SJCRH30 (cell line): ENCODE measurements at regions not wholly inside any gene's neighbourhood (a gene's known extent, or its start where the extent isn't known, plus 50 kb on each side); places are given as distances from the start of the nearest gene placed in this dataset.
A peak's percentile ranks its signal among the peaks of the same experiment; 100 is the strongest.
"Not testable (repeated sequence)": the region's sequence is repeated elsewhere in the genome, so short reads cannot be mapped to it uniquely, and the experiment has no call there.

ENCODE experiments used
- DNase-seq, 2 experiments: peaks; one replicate each; pipeline ENCODE4 v3.0.0-alpha.2; 2015 to 2020
- H3K27ac ChIP-seq: fragments of 250-450 bp; sonication (Bioruptor Pico); 2 replicates; pipeline ENCODE4 v1.5.1; 2020; ENCODE audit warnings: mild to moderate bottlenecking, moderate library complexity
- H3K27me3 ChIP-seq: fragments of 250-450 bp; sonication (Bioruptor Pico); 2 replicates; pipeline ENCODE4 v1.5.1; 2020; ENCODE audit warnings: mild to moderate bottlenecking, moderate library complexity
- H3K36me3 ChIP-seq: fragments of 250-450 bp; sonication (Bioruptor Pico); 2 replicates; pipeline ENCODE4 v1.5.1; 2020; ENCODE audit warnings: mild to moderate bottlenecking, moderate library complexity
- H3K4me1 ChIP-seq: fragments of 250-450 bp; sonication (Bioruptor Pico); 2 replicates; pipeline ENCODE4 v1.5.1; 2020; ENCODE audit warnings: mild to moderate bottlenecking, moderate library complexity
- H3K4me3 ChIP-seq: fragments of 250-450 bp; sonication (Bioruptor Pico); 2 replicates; pipeline ENCODE4 v1.5.1; 2020; ENCODE audit warnings: mild to moderate bottlenecking, moderate library complexity
- H3K9me3 ChIP-seq: fragments of 250-450 bp; sonication (Bioruptor Pico); replicated peaks from 2 replicates; pipeline ENCODE4 v1.5.1; 2020; ENCODE audit warnings: mild to moderate bottlenecking, moderate library complexity

GRCh38 chr16:26395700-26396099 is 671.0 kb upstream of the C16orf82 start:
- H3K36me3 ChIP-seq = no peaks in the 10 kb centered on the region
- no peak overlapping the region for H3K27ac ChIP-seq
- H3K9me3 ChIP-seq = no peaks in the 10 kb centered on the region
- no peaks in the 10 kb centered on the region for H3K4me1 ChIP-seq
- no peaks in the 10 kb centered on the region for H3K27me3 ChIP-seq
- DNase-seq = no peak
- H3K4me3 ChIP-seq = no peak overlapping the region

- H3K4me1 ChIP-seq = no peaks in the 10 kb centered on the region
- H3K9me3 ChIP-seq = no peaks in the 10 kb centered on the region
- no peaks in the 10 kb centered on the region for H3K27me3 ChIP-seq
- no peaks in the 10 kb centered on the region for H3K36me3 ChIP-seq
- H3K4me3 ChIP-seq = no peak overlapping the region
- no peak overlapping the region for H3K27ac ChIP-seq
- DNase-seq = peak in 1 of 2 experiments; percentile 13
These were observed 670.1 kb upstream of the C16orf82 start for GRCh38 chr16:26396511-26397235.

GRCh38 chr16:26413780-26414179 is 652.9 kb upstream of the C16orf82 start:
- Histone ChIP-seq H3K27ac (no peak overlapping the region), H3K27me3 (no peaks in the 10 kb centered on the region), H3K9me3 (no peaks in the 10 kb centered on the region), H3K36me3 (no peaks in the 10 kb centered on the region), H3K4me3 (no peak overlapping the region), H3K4me1 (no peaks in the 10 kb centered on the region)
- DNase-seq = no peak

- not testable (repeated sequence) for H3K4me3 ChIP-seq, H3K4me1 ChIP-seq, H3K36me3 ChIP-seq, DNase-seq, H3K27ac ChIP-seq, H3K27me3 ChIP-seq, H3K9me3 ChIP-seq
These were observed 647.3 kb upstream of the C16orf82 start for GRCh38 chr16:26419458-26419857.

GRCh38 chr16:26430618-26431017 is 636.1 kb upstream of the C16orf82 start:
- no peak for DNase-seq
- no peaks in the 10 kb centered on the region for H3K4me1 ChIP-seq
- H3K9me3 ChIP-seq = no peaks in the 10 kb centered on the region
- no peak overlapping the region for H3K27ac ChIP-seq
- H3K4me3 ChIP-seq = no peak overlapping the region
- no peaks in the 10 kb centered on the region for H3K27me3 ChIP-seq
- no peaks in the 10 kb centered on the region for H3K36me3 ChIP-seq

- no peaks in the 10 kb centered on the region for H3K27me3 ChIP-seq
- no peaks in the 10 kb centered on the region for H3K4me1 ChIP-seq
- no peaks in the 10 kb centered on the region for H3K9me3 ChIP-seq
- no peak overlapping the region for H3K27ac ChIP-seq
- H3K4me3 ChIP-seq = no peak overlapping the region
- no peak for DNase-seq
- H3K36me3 ChIP-seq = no peaks in the 10 kb centered on the region
These were observed 632.9 kb upstream of the C16orf82 start for GRCh38 chr16:26433807-26434206.

- Histone ChIP-seq H3K4me1 (no peaks in the 10 kb centered on the region), H3K4me3 (no peak overlapping the region), H3K27ac (no peak overlapping the region), H3K36me3 (no peaks in the 10 kb centered on the region), H3K27me3 (no peaks in the 10 kb centered on the region), H3K9me3 (no peaks in the 10 kb centered on the region)
- no peak for DNase-seq
These were observed 625.5 kb upstream of the C16orf82 start for GRCh38 chr16:26441178-26441577.

GRCh38 chr16:26442321-26442720 is 624.4 kb upstream of the C16orf82 start:
- DNase-seq = no peak
- Histone ChIP-seq H3K27me3 (no peaks in the 10 kb centered on the region), H3K27ac (no peak overlapping the region), H3K9me3 (no peaks in the 10 kb centered on the region), H3K4me3 (no peak overlapping the region), H3K4me1 (no peaks in the 10 kb centered on the region), H3K36me3 (no peaks in the 10 kb centered on the region)

GRCh38 chr16:26447570-26447969 is 619.2 kb upstream of the C16orf82 start:
- Histone ChIP-seq H3K4me1 (no peaks in the 10 kb centered on the region), H3K27ac (no peak overlapping the region), H3K36me3 (no peaks in the 10 kb centered on the region), H3K27me3 (no peaks in the 10 kb centered on the region), H3K4me3 (no peak overlapping the region), H3K9me3 (no peaks in the 10 kb centered on the region)
- no peak for DNase-seq

GRCh38 chr16:26453215-26453614 is 613.5 kb upstream of the C16orf82 start:
- H3K4me3 ChIP-seq = no peak overlapping the region
- H3K9me3 ChIP-seq = no peaks in the 10 kb centered on the region
- no peak for DNase-seq
- H3K27ac ChIP-seq = no peak overlapping the region
- H3K36me3 ChIP-seq = no peaks in the 10 kb centered on the region
- H3K4me1 ChIP-seq = no peaks in the 10 kb centered on the region
- no peaks in the 10 kb centered on the region for H3K27me3 ChIP-seq

GRCh38 chr16:26454102-26454501 is 612.6 kb upstream of the C16orf82 start:
- H3K4me1 ChIP-seq = no peaks in the 10 kb centered on the region
- no peak for DNase-seq
- H3K36me3 ChIP-seq = no peaks in the 10 kb centered on the region
- no peak overlapping the region for H3K27ac ChIP-seq
- no peaks in the 10 kb centered on the region for H3K9me3 ChIP-seq
- H3K27me3 ChIP-seq = no peaks in the 10 kb centered on the region
- no peak overlapping the region for H3K4me3 ChIP-seq

- no peaks in the 10 kb centered on the region for H3K36me3 ChIP-seq
These were observed 610.7 kb upstream of the C16orf82 start for GRCh38 chr16:26456074-26456473.

GRCh38 chr16:26457095-26457494 is 609.6 kb upstream of the C16orf82 start:
- no peak for DNase-seq
- Histone ChIP-seq H3K27ac (no peak overlapping the region), H3K27me3 (no peaks in the 10 kb centered on the region), H3K36me3 (no peaks in the 10 kb centered on the region), H3K9me3 (no peaks in the 10 kb centered on the region), H3K4me3 (no peak overlapping the region), H3K4me1 (no peaks in the 10 kb centered on the region)

More at GRCh38 chr16:26456074-26456473, 610.7 kb upstream of the C16orf82 start:
- no peaks in the 10 kb centered on the region for H3K27me3 ChIP-seq
- H3K4me3 ChIP-seq = no peak overlapping the region
- no peaks in the 10 kb centered on the region for H3K9me3 ChIP-seq
- DNase-seq = peak in 1 of 2 experiments; percentile 4
- no peaks in the 10 kb centered on the region for H3K4me1 ChIP-seq
- no peak overlapping the region for H3K27ac ChIP-seq

- no peaks in the 10 kb centered on the region for H3K4me1 ChIP-seq
- no peaks in the 10 kb centered on the region for H3K27me3 ChIP-seq
- no peak overlapping the region for H3K4me3 ChIP-seq
- H3K9me3 ChIP-seq = no peaks in the 10 kb centered on the region
- no peaks in the 10 kb centered on the region for H3K36me3 ChIP-seq
- H3K27ac ChIP-seq = no peak overlapping the region
- DNase-seq = no peak
These were observed 608.8 kb upstream of the C16orf82 start for GRCh38 chr16:26457882-26458281.

GRCh38 chr16:26464576-26465266 is 602.0 kb upstream of the C16orf82 start:
- H3K4me1 ChIP-seq = no peaks in the 10 kb centered on the region
- no peaks in the 10 kb centered on the region for H3K27me3 ChIP-seq
- no peak overlapping the region for H3K27ac ChIP-seq
- H3K36me3 ChIP-seq = no peaks in the 10 kb centered on the region
- no peaks in the 10 kb centered on the region for H3K9me3 ChIP-seq
- H3K4me3 ChIP-seq = no peak overlapping the region
- DNase-seq = no peak

GRCh38 chr16:26474405-26474804 is 592.3 kb upstream of the C16orf82 start:
- not testable (repeated sequence) for H3K9me3 ChIP-seq

More at GRCh38 chr16:26474405-26474804, 592.3 kb upstream of the C16orf82 start:
- H3K4me3 ChIP-seq, H3K27ac ChIP-seq, H3K36me3 ChIP-seq, DNase-seq, H3K4me1 ChIP-seq, H3K27me3 ChIP-seq: not testable (repeated sequence)
